Loucy (cell line): ENCODE measurements at regions not wholly inside any gene's neighbourhood (a gene's known extent, or its start where the extent isn't known, plus 50 kb on each side); places are given as distances from the start of the nearest gene placed in this dataset.

ENCODE experiments used
- EZH2phosphoT487 ChIP-seq: fragments of 200-600 bp; IDR thresholded peaks from 2 replicates; pipeline ENCODE4 v1.6.1; 2018; ENCODE audit warnings: antibody characterized with exemption, mild to moderate bottlenecking, moderate library complexity, borderline replicate concordance
- TF ChIP-seq, protein P1 (sequence below): fragments of 200-600 bp; sonication (generic); conservative IDR thresholded peaks from 2 replicates; pipeline ENCODE4 v1.5.1; 2014; ENCODE audit warnings: mild to moderate bottlenecking, antibody characterized with exemption, low read length

DNA sequence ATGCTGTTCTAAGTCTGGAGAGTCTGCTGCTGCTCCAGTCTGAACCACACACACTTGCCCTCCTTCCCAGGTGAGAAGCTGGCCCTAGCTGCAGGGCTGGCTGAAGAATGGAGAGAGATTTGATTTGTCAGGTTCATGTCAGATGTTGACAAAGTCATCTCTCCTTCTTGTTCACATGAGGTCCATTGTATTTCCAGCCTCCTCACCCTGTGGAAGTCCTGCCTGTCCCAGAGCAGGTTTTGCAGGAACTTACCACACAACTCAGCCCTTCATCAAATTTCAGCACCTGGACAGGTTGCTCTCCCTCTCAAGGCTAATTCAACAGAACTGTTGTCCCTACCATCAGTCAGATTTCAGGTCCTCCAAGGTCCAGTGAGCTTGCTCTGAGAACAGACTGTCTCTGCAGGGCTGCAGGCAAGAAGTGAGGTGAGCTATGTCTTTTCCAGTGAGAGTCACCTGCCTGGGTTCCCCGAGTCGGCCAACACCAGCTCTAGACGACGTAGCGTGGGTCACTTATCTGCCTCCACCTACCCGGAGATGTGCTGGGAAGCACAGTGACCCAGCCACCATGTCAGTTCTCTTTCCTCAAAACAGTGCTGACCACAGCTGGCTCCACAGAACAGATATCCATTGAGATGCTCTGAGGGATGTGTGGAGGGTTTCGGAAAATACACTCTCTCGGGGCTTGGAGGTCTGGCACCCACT, 58.0 kb upstream of the CD93 start:
- TF ChIP-seq, protein P1, sequence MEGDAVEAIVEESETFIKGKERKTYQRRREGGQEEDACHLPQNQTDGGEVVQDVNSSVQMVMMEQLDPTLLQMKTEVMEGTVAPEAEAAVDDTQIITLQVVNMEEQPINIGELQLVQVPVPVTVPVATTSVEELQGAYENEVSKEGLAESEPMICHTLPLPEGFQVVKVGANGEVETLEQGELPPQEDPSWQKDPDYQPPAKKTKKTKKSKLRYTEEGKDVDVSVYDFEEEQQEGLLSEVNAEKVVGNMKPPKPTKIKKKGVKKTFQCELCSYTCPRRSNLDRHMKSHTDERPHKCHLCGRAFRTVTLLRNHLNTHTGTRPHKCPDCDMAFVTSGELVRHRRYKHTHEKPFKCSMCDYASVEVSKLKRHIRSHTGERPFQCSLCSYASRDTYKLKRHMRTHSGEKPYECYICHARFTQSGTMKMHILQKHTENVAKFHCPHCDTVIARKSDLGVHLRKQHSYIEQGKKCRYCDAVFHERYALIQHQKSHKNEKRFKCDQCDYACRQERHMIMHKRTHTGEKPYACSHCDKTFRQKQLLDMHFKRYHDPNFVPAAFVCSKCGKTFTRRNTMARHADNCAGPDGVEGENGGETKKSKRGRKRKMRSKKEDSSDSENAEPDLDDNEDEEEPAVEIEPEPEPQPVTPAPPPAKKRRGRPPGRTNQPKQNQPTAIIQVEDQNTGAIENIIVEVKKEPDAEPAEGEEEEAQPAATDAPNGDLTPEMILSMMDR: no peak
- no peak for TF ChIP-seq EZH2phosphoT487
